ENCODE measurements at regions not wholly inside any gene's neighbourhood (a gene's known extent, or its start where the extent isn't known, plus 50 kb on each side); places are given as distances from the start of the nearest gene placed in this dataset.

DNA sequence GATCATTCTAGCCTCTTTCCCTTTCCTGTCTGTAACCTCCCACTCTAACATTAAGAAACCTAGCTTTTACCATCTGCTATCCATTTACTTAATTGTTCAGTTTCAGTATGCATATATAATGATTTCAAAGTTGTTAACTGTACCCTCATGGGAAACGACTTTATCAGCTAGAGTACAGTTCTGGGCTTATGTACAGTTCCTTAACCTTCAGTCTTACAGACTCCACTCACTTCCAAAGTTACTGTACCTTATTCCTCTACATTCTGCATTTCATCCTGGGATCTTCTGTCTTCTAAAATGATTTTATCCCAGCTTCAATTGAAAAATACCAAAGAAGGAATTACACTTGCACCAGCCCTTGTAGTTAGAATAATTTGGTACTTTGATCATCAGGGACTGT, 108.7 kb upstream of the KCNE2 start:
- H3K4me3 ChIP-seq (replicated peaks in 1 of 2; ENCODE audit: low read depth in 2 of 2, low read length in 2 of 2): no peak overlapping the region
- TF ChIP-seq CTCF (IDR thresholded peaks at IDR 0.05; ENCODE audit: low read depth, low read length): no peak
- DNase-seq (ENCODE audit: low read depth in 2 of 2): no peak

DNA sequence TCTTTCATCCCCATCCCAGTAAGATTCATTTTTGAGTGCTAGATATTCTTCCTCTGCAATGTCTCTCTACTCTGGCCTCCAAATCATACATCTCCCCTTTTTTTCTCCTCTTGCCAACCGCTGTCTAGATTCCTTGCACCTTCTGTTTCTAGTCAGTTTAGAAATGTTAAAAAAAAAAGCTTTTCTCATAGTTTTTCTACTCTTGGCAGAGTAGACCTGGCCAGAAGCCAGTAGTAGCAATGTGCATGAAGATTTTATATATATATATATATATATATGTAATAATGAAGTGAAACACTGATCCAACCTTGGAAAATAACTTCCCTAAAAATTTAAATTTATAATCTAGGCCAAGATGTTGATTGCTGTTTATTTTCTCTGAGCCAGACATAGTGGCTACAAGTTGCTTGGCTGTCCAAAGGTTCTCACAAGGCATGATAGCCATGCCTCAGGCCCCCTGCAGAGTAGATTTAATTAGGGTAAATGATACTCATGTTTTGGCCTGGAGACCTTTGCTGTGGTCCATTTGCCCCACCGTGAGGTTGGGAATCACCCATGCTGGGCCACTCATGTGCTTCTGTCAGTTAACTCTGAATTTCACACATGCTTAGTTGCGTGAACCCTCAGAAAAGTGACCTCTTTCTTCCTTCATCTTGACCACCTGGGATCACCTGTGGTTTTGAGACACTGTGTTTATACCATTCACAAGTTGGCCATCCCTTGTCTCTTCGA, 103.4 kb upstream of the KCNE2 start:
- no peak for TF ChIP-seq CTCF (IDR thresholded peaks at IDR 0.05; ENCODE audit: low read depth, low read length)
- H3K4me3 ChIP-seq (replicated peaks in 1 of 2; ENCODE audit: low read depth in 2 of 2, low read length in 2 of 2): no peak overlapping the region
- no peak for DNase-seq (ENCODE audit: low read depth in 2 of 2)

- H3K4me3 ChIP-seq (replicated peaks in 1 of 2; ENCODE audit: low read depth in 2 of 2, low read length in 2 of 2): no peak overlapping the region
- DNase-seq (ENCODE audit: low read depth in 2 of 2): no peak
- TF ChIP-seq CTCF (IDR thresholded peaks at IDR 0.05; ENCODE audit: low read depth, low read length): no peak
Measured at GRCh38 chr21:34261841-34262468, 101.9 kb upstream of the KCNE2 start.

- DNase-seq (ENCODE audit: low read depth in 2 of 2): no peak
- H3K4me3 ChIP-seq (replicated peaks in 1 of 2; ENCODE audit: low read depth in 2 of 2, low read length in 2 of 2): no peak overlapping the region
- TF ChIP-seq CTCF (IDR thresholded peaks at IDR 0.05; ENCODE audit: low read depth, low read length): no peak
Measured at GRCh38 chr21:34262469-34262845, 101.3 kb upstream of the KCNE2 start.

- no peak overlapping the region for H3K4me3 ChIP-seq (replicated peaks in 1 of 2; ENCODE audit: low read depth in 2 of 2, low read length in 2 of 2)
- DNase-seq (ENCODE audit: low read depth in 2 of 2): no peak
- TF ChIP-seq CTCF (IDR thresholded peaks at IDR 0.05; ENCODE audit: low read depth, low read length): no peak
Measured at GRCh38 chr21:34263629-34264028, 100.2 kb upstream of the KCNE2 start.

- no peak overlapping the region for H3K4me3 ChIP-seq (replicated peaks in 1 of 2; ENCODE audit: low read depth in 2 of 2, low read length in 2 of 2)
- no peak for TF ChIP-seq CTCF (IDR thresholded peaks at IDR 0.05; ENCODE audit: low read depth, low read length)
- no peak for DNase-seq (ENCODE audit: low read depth in 2 of 2)
Measured at GRCh38 chr21:34266351-34266750, 97.5 kb upstream of the KCNE2 start.

Measured in cardiac fibroblast (primary cell).